VCaP (cell line): ENCODE measurements at regions not wholly inside any gene's neighbourhood (a gene's known extent, or its start where the extent isn't known, plus 50 kb on each side); places are given as distances from the start of the nearest gene placed in this dataset.

Source experiments
- H3K27ac ChIP-seq: fragments of 450-650 bp; 2 replicates; pipeline ENCODE4 v1.5.1; 2017
- TF ChIP-seq, protein P1 (sequence below): fragments of 450-650 bp; conservative IDR thresholded peaks from 2 replicates; pipeline ENCODE4 v1.5.1; 2017; ENCODE audit warnings: mild to moderate bottlenecking, moderate library complexity

DNA sequence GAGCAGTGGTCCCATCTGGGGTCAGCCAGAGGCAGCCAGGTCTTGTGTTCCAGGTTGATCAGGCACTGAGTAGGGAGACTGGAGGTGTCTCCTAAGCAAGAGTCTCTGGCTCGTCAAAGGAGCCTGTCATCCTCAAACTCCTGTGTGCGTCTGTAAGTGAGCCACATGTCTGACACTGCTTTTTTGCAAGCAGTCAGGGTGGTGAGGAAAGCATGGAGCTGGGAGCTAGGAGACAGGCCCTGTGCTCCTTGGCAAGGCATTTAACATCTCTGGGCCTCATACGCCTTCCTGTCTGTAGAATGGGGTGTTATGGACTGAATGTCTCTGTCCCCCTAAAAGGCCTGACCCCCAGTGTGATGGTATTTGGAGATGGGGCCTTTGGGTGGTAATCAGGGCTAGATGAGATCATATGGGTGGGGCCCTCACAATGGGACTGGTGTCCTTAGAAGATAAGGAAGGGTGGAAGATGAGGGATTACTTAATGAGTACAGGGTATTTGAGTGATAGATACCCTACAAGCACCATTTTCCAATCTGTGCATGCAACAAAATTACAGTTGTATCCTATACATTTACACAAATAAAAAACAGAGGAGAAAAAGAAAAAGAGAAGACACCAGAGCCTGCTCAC lies 53.0 kb downstream of the ARL6IP4 start:
- H3K27ac ChIP-seq: no peak overlapping the region
- TF ChIP-seq, protein P1, sequence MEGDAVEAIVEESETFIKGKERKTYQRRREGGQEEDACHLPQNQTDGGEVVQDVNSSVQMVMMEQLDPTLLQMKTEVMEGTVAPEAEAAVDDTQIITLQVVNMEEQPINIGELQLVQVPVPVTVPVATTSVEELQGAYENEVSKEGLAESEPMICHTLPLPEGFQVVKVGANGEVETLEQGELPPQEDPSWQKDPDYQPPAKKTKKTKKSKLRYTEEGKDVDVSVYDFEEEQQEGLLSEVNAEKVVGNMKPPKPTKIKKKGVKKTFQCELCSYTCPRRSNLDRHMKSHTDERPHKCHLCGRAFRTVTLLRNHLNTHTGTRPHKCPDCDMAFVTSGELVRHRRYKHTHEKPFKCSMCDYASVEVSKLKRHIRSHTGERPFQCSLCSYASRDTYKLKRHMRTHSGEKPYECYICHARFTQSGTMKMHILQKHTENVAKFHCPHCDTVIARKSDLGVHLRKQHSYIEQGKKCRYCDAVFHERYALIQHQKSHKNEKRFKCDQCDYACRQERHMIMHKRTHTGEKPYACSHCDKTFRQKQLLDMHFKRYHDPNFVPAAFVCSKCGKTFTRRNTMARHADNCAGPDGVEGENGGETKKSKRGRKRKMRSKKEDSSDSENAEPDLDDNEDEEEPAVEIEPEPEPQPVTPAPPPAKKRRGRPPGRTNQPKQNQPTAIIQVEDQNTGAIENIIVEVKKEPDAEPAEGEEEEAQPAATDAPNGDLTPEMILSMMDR: no peak

DNA sequence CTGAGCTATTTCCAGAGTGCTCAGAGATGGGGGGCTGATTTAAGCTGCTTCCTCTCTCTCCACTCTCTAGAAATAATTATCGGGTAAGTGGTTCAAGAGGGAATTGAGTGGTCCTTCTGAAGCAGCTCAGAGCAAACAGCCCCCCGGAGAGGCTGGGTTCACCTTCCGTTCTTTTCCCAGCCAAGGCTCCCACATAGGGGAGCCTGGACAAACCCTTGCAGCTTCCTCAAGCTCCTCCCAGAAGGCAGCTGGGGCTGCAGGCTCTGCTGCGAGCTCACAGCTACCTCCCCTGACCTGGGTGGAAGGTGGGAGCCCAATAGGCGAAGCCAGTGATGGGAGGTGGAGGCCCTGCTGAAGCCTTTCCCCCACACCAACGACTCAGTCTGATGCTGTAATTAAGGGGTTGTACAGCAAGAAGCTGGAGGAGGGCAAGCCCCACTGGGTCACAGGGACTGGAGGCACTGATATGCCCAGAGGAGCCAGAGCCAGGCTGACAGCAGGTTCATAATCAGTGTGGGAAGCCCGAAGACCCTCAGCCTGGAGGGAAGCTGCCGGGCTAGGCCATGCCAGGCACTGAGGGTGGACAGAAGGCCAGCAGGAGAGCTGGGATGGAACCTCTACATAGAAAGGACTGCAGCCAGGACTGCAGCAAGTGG lies 52.4 kb downstream of the ARL6IP4 start:
- no peak overlapping the region for H3K27ac ChIP-seq
- TF ChIP-seq, protein P1: no peak
